ENCODE measurements at regions not wholly inside any gene's neighbourhood (a gene's known extent, or its start where the extent isn't known, plus 50 kb on each side); places are given as distances from the start of the nearest gene placed in this dataset.

- TF ChIP-seq CTCF (IDR thresholded peaks at IDR 0.05) (no peak), POLR2A (IDR thresholded peaks at IDR 0.05) (no peak)
These were observed 730.5 kb downstream of the INHBA start for GRCh38 chr7:40972426-40972825.
